OCI-LY7 (cell line): ENCODE measurements at regions not wholly inside any gene's neighbourhood (a gene's known extent, or its start where the extent isn't known, plus 50 kb on each side); places are given as distances from the start of the nearest gene placed in this dataset.

Experiments
- CTCF ChIP-seq: fragments of 200-600 bp; sonication (generic); conservative IDR thresholded peaks from 2 replicates; pipeline ENCODE4 v1.5.1; 2014; ENCODE audit warnings: mild to moderate bottlenecking, antibody characterized with exemption, low read length, moderate library complexity, mixed read lengths
- EZH2phosphoT487 ChIP-seq: fragments of 200-600 bp; sonication (generic); IDR thresholded peaks from 2 replicates; pipeline ENCODE4 v1.6.1; 2018; ENCODE audit warnings: low read depth, borderline replicate concordance, mild to moderate bottlenecking, mixed run types, antibody characterized with exemption, low read length, moderate library complexity, mixed read lengths

- TF ChIP-seq CTCF (no peak), EZH2phosphoT487 (no peak)
Observed at GRCh38 chr2:220835583-220835982, 736.5 kb downstream of the EPHA4 start.
